ENCODE measurements at regions not wholly inside any gene's neighbourhood (a gene's known extent, or its start where the extent isn't known, plus 50 kb on each side); places are given as distances from the start of the nearest gene placed in this dataset.
"Not testable (repeated sequence)": the region's sequence is repeated elsewhere in the genome, so short reads cannot be mapped to it uniquely, and the experiment has no call there.

- no peak for DNase-seq (ENCODE audit: low spot score)
Observed at GRCh38 chr16:54985156-54985555, 54.5 kb downstream of the IRX5 start.

GRCh38 chr16:54985668-54986067, 55.0 kb downstream of the IRX5 start:
- no peak for DNase-seq (ENCODE audit: low spot score)

- DNase-seq (ENCODE audit: low spot score): no peak
Observed at GRCh38 chr16:54986409-54986808, 55.7 kb downstream of the IRX5 start.

GRCh38 chr16:54987081-54987480, 56.4 kb downstream of the IRX5 start:
- DNase-seq (ENCODE audit: low spot score): no peak

- DNase-seq (ENCODE audit: low spot score): no peak
Observed at GRCh38 chr16:54991525-54991924, 60.9 kb downstream of the IRX5 start.

- DNase-seq (ENCODE audit: low spot score): not testable (repeated sequence)
Observed at GRCh38 chr16:54991946-54992345, 61.3 kb downstream of the IRX5 start.

- DNase-seq (ENCODE audit: low spot score): no peak
Observed at GRCh38 chr16:54993106-54993895, 62.6 kb downstream of the IRX5 start.

GRCh38 chr16:54996186-54996585, 65.5 kb downstream of the IRX5 start:
- no peak for DNase-seq (ENCODE audit: low spot score)

- DNase-seq (ENCODE audit: low spot score): no peak
Observed at GRCh38 chr16:54998834-54999233, 68.2 kb downstream of the IRX5 start.

GRCh38 chr16:54999481-54999880, 68.8 kb downstream of the IRX5 start:
- no peak for DNase-seq (ENCODE audit: low spot score)

- peak; percentile 38 for DNase-seq (ENCODE audit: low spot score)
Observed at GRCh38 chr16:55000595-55000994, 69.9 kb downstream of the IRX5 start.

- no peak for DNase-seq (ENCODE audit: low spot score)
Observed at GRCh38 chr16:55001931-55002330, 71.3 kb downstream of the IRX5 start.

GRCh38 chr16:55002419-55002818, 71.8 kb downstream of the IRX5 start:
- DNase-seq (ENCODE audit: low spot score): no peak

- no peak for DNase-seq (ENCODE audit: low spot score)
Observed at GRCh38 chr16:55003306-55003705, 72.6 kb downstream of the IRX5 start.

GRCh38 chr16:55003916-55004315, 73.3 kb downstream of the IRX5 start:
- DNase-seq (ENCODE audit: low spot score): no peak

- no peak for DNase-seq (ENCODE audit: low spot score)
Observed at GRCh38 chr16:55007504-55007903, 76.8 kb downstream of the IRX5 start.

GRCh38 chr16:55008836-55009510, 78.3 kb downstream of the IRX5 start:
- no peak for DNase-seq (ENCODE audit: low spot score)

- no peak for DNase-seq (ENCODE audit: low spot score)
Observed at GRCh38 chr16:55009581-55009980, 78.9 kb downstream of the IRX5 start.

- DNase-seq (ENCODE audit: low spot score): no peak
Observed at GRCh38 chr16:55010492-55011160, 80.0 kb downstream of the IRX5 start.

- no peak for DNase-seq (ENCODE audit: low spot score)
Observed at GRCh38 chr16:55012362-55012761, 81.7 kb downstream of the IRX5 start.

- DNase-seq (ENCODE audit: low spot score): no peak
Observed at GRCh38 chr16:55012793-55013192, 82.1 kb downstream of the IRX5 start.

- DNase-seq (ENCODE audit: low spot score): no peak
Observed at GRCh38 chr16:55014022-55014421, 83.4 kb downstream of the IRX5 start.

All from H4 (cell line).